Esophagus squamous epithelium (tissue), 4 donors: ENCODE measurements at regions not wholly inside any gene's neighbourhood (a gene's known extent, or its start where the extent isn't known, plus 50 kb on each side); places are given as distances from the start of the nearest gene placed in this dataset.

Source experiments
- POLR2A ChIP-seq, 4 donors: fragments of 450-650 bp; IDR thresholded peaks; one replicate each; pipeline ENCODE4 v1.6.1; 2017; ENCODE audit warnings: antibody characterized with exemption in 4 of 4, mild to moderate bottlenecking in 4 of 4, moderate library complexity in 3 of 4
- TF ChIP-seq, protein P1 (sequence below), 6 experiments: fragments of 450-650 bp in 4 of 6; fragments of 200-600 bp in 2 of 6; sonication (generic) in 2 of 6; IDR thresholded peaks; one replicate each; pipeline ENCODE4 v1.5.1; 2016 to 2019; ENCODE audit warnings: antibody characterized with exemption in 6 of 6, mild to moderate bottlenecking in 4 of 6, moderate library complexity in 4 of 6

DNA sequence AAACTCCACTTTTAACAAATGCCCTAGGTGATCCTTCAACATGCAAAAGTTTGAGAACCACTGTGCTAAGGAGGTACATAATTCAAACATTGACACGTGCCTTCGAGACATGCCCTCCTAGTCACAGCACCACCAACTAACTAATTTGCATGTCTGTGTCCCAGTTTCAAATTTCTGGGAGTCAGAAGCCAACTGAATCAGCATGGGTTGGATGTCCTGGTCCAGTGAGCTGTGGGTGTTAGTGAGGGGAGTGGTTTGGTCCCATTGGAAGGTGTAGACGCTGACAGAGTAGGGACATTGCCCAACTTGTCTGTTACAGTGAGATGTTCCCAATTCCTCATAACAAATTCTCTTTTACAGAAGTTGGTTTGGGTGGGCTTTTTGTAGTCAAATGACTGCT, 67.3 kb upstream of the ADPGK start:
- TF ChIP-seq, protein P1, sequence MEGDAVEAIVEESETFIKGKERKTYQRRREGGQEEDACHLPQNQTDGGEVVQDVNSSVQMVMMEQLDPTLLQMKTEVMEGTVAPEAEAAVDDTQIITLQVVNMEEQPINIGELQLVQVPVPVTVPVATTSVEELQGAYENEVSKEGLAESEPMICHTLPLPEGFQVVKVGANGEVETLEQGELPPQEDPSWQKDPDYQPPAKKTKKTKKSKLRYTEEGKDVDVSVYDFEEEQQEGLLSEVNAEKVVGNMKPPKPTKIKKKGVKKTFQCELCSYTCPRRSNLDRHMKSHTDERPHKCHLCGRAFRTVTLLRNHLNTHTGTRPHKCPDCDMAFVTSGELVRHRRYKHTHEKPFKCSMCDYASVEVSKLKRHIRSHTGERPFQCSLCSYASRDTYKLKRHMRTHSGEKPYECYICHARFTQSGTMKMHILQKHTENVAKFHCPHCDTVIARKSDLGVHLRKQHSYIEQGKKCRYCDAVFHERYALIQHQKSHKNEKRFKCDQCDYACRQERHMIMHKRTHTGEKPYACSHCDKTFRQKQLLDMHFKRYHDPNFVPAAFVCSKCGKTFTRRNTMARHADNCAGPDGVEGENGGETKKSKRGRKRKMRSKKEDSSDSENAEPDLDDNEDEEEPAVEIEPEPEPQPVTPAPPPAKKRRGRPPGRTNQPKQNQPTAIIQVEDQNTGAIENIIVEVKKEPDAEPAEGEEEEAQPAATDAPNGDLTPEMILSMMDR (IDR thresholded peaks at IDR 0.05), result no peak
- TF ChIP-seq POLR2A (IDR thresholded peaks at IDR 0.05), result no peak
